Omental fat pad (tissue), 3 donors: ENCODE measurements at regions not wholly inside any gene's neighbourhood (a gene's known extent, or its start where the extent isn't known, plus 50 kb on each side); places are given as distances from the start of the nearest gene placed in this dataset.
"Not testable (repeated sequence)": the region's sequence is repeated elsewhere in the genome, so short reads cannot be mapped to it uniquely, and the experiment has no call there.

Source experiments
- ATAC-seq: fragments of 150-250 bp; one replicate; pipeline ENCODE4 v1.9.1; 2016; ENCODE audit warnings: mild to moderate bottlenecking, moderate library complexity; ENCODE audit not compliant: low FRiP score
- DNase-seq: peaks from one replicate; pipeline ENCODE4 v3.0.0-alpha.2; 2019; ENCODE audit warnings: low spot score
- TF ChIP-seq, protein P1 (sequence below), 3 donors: fragments of 450-650 bp; IDR thresholded peaks; one replicate each; pipeline ENCODE4 v1.5.1; 2016 to 2017; ENCODE audit warnings: antibody characterized with exemption in 3 of 3, mild to moderate bottlenecking in 3 of 3, moderate library complexity in 2 of 3

DNA sequence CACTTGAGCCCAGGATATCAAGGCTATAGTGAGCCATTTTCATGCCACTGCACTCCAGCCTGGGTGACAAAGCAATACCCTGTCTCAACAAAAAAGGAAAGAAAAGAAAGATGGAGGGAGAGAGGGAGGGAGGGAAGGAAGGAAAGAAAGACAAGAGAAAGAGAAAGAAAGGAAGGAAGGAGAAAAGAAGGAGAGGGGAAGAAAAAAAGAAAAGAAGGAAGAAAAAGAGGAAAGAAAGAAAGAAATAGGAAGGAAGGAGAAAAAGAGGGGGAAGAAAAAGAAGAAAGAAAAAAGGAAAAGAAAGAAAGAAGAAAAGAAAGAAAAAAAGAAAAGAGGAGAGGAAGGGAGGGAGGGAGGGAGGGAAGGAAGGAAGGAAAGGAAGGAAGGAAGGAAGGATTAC is 321.5 kb upstream of the CNTNAP2 start:
- DNase-seq (no peak), ATAC-seq (no peak)
- TF ChIP-seq, protein P1, sequence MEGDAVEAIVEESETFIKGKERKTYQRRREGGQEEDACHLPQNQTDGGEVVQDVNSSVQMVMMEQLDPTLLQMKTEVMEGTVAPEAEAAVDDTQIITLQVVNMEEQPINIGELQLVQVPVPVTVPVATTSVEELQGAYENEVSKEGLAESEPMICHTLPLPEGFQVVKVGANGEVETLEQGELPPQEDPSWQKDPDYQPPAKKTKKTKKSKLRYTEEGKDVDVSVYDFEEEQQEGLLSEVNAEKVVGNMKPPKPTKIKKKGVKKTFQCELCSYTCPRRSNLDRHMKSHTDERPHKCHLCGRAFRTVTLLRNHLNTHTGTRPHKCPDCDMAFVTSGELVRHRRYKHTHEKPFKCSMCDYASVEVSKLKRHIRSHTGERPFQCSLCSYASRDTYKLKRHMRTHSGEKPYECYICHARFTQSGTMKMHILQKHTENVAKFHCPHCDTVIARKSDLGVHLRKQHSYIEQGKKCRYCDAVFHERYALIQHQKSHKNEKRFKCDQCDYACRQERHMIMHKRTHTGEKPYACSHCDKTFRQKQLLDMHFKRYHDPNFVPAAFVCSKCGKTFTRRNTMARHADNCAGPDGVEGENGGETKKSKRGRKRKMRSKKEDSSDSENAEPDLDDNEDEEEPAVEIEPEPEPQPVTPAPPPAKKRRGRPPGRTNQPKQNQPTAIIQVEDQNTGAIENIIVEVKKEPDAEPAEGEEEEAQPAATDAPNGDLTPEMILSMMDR (IDR thresholded peaks at IDR 0.05): no peak

DNA sequence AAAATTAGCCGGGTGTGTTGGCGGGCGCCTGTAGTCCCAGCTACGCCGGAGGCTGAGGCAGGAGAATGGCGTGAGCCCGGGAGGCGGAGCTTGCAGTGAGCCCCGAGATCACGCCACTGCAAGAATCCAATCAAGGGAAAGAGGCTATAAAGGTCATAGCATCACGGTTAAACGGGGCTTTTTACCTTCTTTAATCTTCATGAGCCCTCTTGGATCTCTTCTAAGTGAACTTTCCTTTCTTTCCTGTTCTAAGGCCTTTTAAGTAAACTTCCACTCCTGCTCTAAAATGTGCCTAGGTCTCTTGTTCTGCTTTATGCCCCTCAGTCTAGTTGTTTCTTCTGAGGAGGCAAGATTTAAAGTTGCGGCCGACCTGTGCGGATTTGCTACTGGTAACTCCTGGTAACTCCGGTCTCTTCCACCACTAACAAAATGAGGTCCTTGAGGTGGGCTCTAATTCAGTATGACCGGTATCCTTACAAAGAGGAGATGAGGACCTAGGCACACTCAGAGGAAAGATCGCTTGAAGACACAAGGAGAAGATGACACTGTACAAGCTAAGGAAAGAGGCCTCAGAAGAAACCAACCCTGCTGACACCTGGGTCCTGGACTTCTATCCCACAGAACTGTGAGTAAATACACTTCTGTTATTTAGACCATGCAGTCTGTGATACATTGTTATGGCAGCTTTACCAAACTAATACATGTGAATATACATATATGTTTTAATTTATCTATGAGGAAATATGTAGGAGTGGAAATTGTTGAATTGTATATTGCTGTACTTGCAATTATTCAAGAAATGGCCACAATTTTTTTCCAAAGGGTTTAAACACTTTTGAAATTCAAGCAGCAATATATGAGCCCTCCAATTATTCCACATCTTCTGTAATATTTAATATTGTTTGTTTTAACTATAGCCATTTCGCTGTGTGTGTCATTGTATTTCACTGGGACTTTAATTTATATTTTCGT is 331.5 kb upstream of the CNTNAP2 start:
- DNase-seq (no peak), ATAC-seq (no peak)
- TF ChIP-seq, protein P1 (IDR thresholded peaks at IDR 0.05): no peak

DNA sequence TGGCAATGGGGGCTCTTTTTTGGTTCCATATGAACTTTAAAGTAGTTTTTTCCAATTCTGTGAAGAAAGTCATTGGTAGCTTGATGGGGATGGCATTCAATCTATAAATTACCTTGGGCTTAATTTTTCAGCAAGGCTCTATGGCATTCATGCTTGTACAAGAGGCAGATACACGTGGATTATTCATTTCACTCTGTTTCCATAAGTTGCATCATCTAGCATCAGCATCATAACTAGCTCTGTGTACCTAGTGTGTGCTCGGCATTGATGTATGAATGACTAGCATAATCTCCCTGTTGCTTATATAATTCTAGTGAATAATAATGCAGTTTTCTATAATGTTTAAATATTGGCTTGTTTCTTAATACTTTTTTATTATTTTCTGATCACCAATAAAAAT is 335.2 kb upstream of the CNTNAP2 start:
- not testable (repeated sequence) for DNase-seq, ATAC-seq

DNA sequence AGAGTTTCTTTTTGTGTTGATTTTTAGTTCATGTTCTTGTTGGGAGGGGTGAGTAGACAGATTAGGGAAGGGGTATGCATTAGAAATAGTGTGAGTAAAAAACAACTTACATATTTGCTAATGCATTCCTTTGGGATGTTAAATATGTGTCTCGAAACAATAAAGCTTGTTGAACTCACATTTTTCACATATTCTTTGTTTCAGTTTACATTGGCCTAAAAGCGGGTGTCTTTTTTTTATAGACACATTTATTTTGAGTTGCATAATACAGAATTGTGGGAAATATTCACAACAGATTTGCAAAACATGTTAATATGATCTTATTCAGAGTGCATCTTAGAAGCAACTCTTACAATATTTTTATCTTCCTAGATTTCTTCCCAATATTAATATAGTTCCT is 337.5 kb upstream of the CNTNAP2 start:
- DNase-seq (no peak), ATAC-seq (no peak)
- TF ChIP-seq, protein P1 (IDR thresholded peaks at IDR 0.05): no peak

DNA sequence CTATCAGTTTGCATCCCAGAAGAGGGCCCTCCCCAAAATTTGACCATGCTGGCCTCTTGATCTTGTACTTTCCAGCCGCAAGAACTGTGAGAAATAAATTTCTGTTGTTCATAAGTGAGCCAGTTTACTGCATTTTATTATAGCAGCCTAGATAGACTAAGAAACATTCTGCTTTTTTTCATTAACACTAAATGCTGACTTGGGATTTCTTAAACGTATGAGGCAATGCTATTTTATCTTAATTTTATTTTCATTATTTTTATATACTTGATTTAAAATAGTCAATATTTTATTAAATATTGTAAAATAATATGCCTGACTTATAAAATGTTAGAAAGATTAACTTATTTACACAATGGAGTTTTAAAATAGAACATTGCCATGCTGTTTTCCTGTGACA is 341.8 kb upstream of the CNTNAP2 start:
- TF ChIP-seq, protein P1 (IDR thresholded peaks at IDR 0.05): no peak
- DNase-seq (no peak), ATAC-seq (no peak)

DNA sequence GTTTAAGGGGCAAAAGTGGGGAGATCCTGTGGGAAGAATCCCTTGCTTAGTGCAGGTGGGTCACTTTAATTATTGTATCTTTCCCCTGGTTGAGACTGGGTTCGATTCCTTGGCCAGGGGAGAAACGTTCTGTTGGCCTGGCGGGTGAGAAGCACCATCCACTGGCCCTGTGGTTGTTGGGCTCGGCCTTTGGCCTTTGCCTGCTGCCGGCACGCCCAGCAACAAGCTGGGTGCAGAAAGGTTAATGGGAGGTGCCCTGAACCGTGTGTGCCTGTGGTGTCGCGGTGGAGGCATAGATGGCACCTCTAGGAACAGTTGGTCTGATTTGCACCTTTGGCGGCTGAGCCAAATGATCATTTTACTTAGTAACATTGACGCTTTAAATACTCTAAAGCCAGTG is 363.6 kb upstream of the CNTNAP2 start:
- no peak for DNase-seq
- ATAC-seq: no peak
- TF ChIP-seq, protein P1 (IDR thresholded peaks at IDR 0.05): no peak

DNA sequence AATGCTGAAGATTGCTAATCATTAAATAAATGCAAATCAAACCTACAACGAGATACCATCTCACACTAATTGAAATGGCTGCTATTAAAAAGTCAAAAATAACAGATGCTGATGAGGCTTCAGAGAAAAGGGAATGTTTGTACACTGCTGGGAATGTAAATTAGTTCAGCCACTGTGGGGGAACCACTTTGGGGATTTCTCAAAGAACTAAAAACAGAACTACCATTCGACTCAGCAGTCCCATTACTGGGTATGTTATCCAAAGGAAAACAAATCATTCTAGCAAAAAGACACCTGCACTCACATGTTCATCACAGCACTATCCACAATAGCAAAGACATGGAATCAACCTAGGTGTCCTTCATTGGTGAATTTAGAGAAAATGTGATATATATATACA is 379.0 kb upstream of the CNTNAP2 start:
- ATAC-seq: no peak
- no peak for DNase-seq
- TF ChIP-seq, protein P1 (IDR thresholded peaks at IDR 0.05): no peak
